PC-3 (cell line): ENCODE measurements at regions not wholly inside any gene's neighbourhood (a gene's known extent, or its start where the extent isn't known, plus 50 kb on each side); places are given as distances from the start of the nearest gene placed in this dataset.

Experiments used
- ATAC-seq: fragments of 200-7000 bp; cut with Tn5 transposase; 2 replicates; pipeline ENCODE4 v1.9.1; 2020; ENCODE audit warnings: mild to moderate bottlenecking, moderate library complexity
- BruUV-seq: library from RNA; stranded (reverse); fragments of 400-500 nt; replicated peaks from 2 replicates; lab custom pipeline; 2021; lab: Mats Ljungman, UMichigan
- CTCF ChIA-PET: fragments of 300-600 bp; sonication (Branson Sonifier 250); formaldehyde crosslinking; loops from one replicate; lab custom pipeline; 2022; ENCODE audit warnings: antibody characterized with exemption; lab: Charles Lee
- POLR2A ChIA-PET: fragments of 300-600 bp; sonication (Branson Sonifier 250); formaldehyde crosslinking; loops from one replicate; lab custom pipeline; 2022; ENCODE audit warnings: antibody characterized with exemption; ENCODE audit not compliant: unreplicated experiment; lab: Charles Lee
- DNase-seq: peaks from one replicate; pipeline ENCODE4 v3.0.0-alpha.2; 2015
- H2AFZ ChIP-seq: fragments of 300-600 bp; sonication (generic); 2 replicates; pipeline ENCODE4 v1.6.0; 2016; ENCODE audit warnings: antibody characterized with exemption, low read length
- H3F3A ChIP-seq: fragments of 300-600 bp; sonication (generic); one replicate; pipeline ENCODE4 v1.6.0; 2017; ENCODE audit warnings: antibody characterized with exemption, low read length, control low read depth, mild to moderate bottlenecking; ENCODE audit not compliant: unreplicated experiment
- H3K27ac ChIP-seq: fragments of 300-600 bp; sonication (generic); 2 replicates; pipeline ENCODE4 v1.5.1; 2016; ENCODE audit warnings: mild to moderate bottlenecking, low read length
- H3K27me3 ChIP-seq: fragments of 300-600 bp; sonication (generic); 2 replicates; pipeline ENCODE4 v1.6.1; 2016; ENCODE audit warnings: low read length, mixed read lengths
- H3K36me3 ChIP-seq: fragments of 300-600 bp; sonication (generic); 2 replicates; pipeline ENCODE4 v1.6.1; 2016; ENCODE audit warnings: low read depth, mixed run types, low read length, mixed read lengths
- H3K4me1 ChIP-seq: fragments of 300-600 bp; sonication (generic); 2 replicates; pipeline ENCODE4 v1.5.1; 2016; ENCODE audit warnings: low read length; ENCODE audit not compliant: insufficient read depth
- H3K4me2 ChIP-seq: fragments of 300-600 bp; sonication (generic); 2 replicates; pipeline ENCODE4 v1.6.0; 2016; ENCODE audit warnings: low read length
- H3K4me3 ChIP-seq: fragments of 300-600 bp; sonication (generic); 2 replicates; pipeline ENCODE4 v1.5.1; 2016; ENCODE audit warnings: mild to moderate bottlenecking, low read length, mixed read lengths
- H3K79me2 ChIP-seq: fragments of 300-600 bp; sonication (generic); 2 replicates; pipeline ENCODE4 v1.6.1; 2017; ENCODE audit warnings: low read length, mixed read lengths
- H3K9ac ChIP-seq: fragments of 300-600 bp; sonication (generic); 2 replicates; pipeline ENCODE4 v1.6.0; 2016; ENCODE audit warnings: mild to moderate bottlenecking, low read length
- H3K9me2 ChIP-seq: fragments of 300-600 bp; sonication (generic); replicated peaks from 2 replicates; pipeline ENCODE4 v1.6.1; 2016; ENCODE audit warnings: mixed run types, low read length, mixed read lengths
- H3K9me3 ChIP-seq: fragments of 300-600 bp; sonication (generic); 2 replicates; pipeline ENCODE4 v1.6.1; 2016; ENCODE audit warnings: low read length, mixed read lengths
- H4K20me1 ChIP-seq: fragments of 300-600 bp; sonication (generic); 2 replicates; pipeline ENCODE4 v1.6.1; 2016; ENCODE audit warnings: low read length, mixed read lengths
- CTCF ChIP-seq: fragments of 300-600 bp; sonication (generic); conservative IDR thresholded peaks from 2 replicates; pipeline ENCODE4 v1.5.1; 2017; ENCODE audit warnings: antibody characterized with exemption, low read depth, mild to moderate bottlenecking, low read length
- EZH2 ChIP-seq: fragments of 300-600 bp; sonication (generic); IDR thresholded peaks from one replicate; pipeline ENCODE4 v1.6.1; 2017; ENCODE audit warnings: antibody characterized with exemption, mild to moderate bottlenecking, low read length; ENCODE audit not compliant: unreplicated experiment
- EZH2phosphoT487 ChIP-seq: fragments of 300-600 bp; sonication (generic); IDR thresholded peaks from 2 replicates; pipeline ENCODE4 v1.6.1; 2018; ENCODE audit warnings: mild to moderate bottlenecking, antibody characterized with exemption, low read length, borderline replicate concordance
- intact Hi-C: fragments of 100-400 bp; cut with micrococcal nuclease; formaldehyde crosslinking; loops from 2 replicates; pipeline ENCODE4 v1.9.0; 2023

GRCh38 chr1:148296511-148296910 lies 144.4 kb upstream of the NBPF11 start:
- ChIA-PET POLR2A (no interaction called here), CTCF (no interaction called here)
- ATAC-seq (peak; percentile 92), DNase-seq (peak; percentile 64)
- H4K20me1 ChIP-seq: no peaks in the 10 kb centered on the region
- intact Hi-C loops: no loop called here
- H3K9me2 ChIP-seq: no peaks in the 10 kb centered on the region
- H3K27ac ChIP-seq: no peak overlapping the region
- no peaks in the 10 kb centered on the region for H3K9me3 ChIP-seq
- no peaks in the 10 kb centered on the region for H3K36me3 ChIP-seq
- H3K4me1 ChIP-seq: peaks cover 10% of the 10 kb centered on the region
- H3K4me3 ChIP-seq: no peak overlapping the region
- H3K27me3 ChIP-seq: no peaks in the 10 kb centered on the region
- 0 out of 2 replicates have a peak overlapping the region, but pooled peaks have one; percentile 1 for H2AFZ ChIP-seq
- no peak overlapping the region for H3K4me2 ChIP-seq
- no TSS peak for BruUV-seq
- H3F3A ChIP-seq: no peaks in the 10 kb centered on the region
- H3K9ac ChIP-seq: no peak overlapping the region
- no peaks in the 10 kb centered on the region for H3K79me2 ChIP-seq
- TF ChIP-seq CTCF (no peak), EZH2 (no peak), EZH2phosphoT487 (no peak)

GRCh38 chr1:148294116-148294807 lies 142.2 kb upstream of the NBPF11 start:
- intact Hi-C loops: no loop called here
- POLR2A ChIA-PET: no interaction called here
- CTCF ChIA-PET: no interaction called here

More at GRCh38 chr1:148294116-148294807, 142.2 kb upstream of the NBPF11 start:
- ATAC-seq: no peak
- no peak overlapping the region for H3K27ac ChIP-seq
- no TSS peak for BruUV-seq
- no peak for DNase-seq
- no peaks in the 10 kb centered on the region for H4K20me1 ChIP-seq
- H3K9me3 ChIP-seq: no peaks in the 10 kb centered on the region
- H3K27me3 ChIP-seq: no peaks in the 10 kb centered on the region
- no peak overlapping the region for H2AFZ ChIP-seq
- no peaks in the 10 kb centered on the region for H3F3A ChIP-seq
- H3K4me1 ChIP-seq: peaks cover 10% of the 10 kb centered on the region
- TF ChIP-seq EZH2phosphoT487 (no peak), CTCF (no peak), EZH2 (no peak)
- no peak overlapping the region for H3K4me2 ChIP-seq
- H3K9me2 ChIP-seq: no peaks in the 10 kb centered on the region
- no peaks in the 10 kb centered on the region for H3K36me3 ChIP-seq
- no peak overlapping the region for H3K9ac ChIP-seq
- H3K4me3 ChIP-seq: no peak overlapping the region
- no peaks in the 10 kb centered on the region for H3K79me2 ChIP-seq
